ENCODE measurements at regions not wholly inside any gene's neighbourhood (a gene's known extent, or its start where the extent isn't known, plus 50 kb on each side); places are given as distances from the start of the nearest gene placed in this dataset.

DNA sequence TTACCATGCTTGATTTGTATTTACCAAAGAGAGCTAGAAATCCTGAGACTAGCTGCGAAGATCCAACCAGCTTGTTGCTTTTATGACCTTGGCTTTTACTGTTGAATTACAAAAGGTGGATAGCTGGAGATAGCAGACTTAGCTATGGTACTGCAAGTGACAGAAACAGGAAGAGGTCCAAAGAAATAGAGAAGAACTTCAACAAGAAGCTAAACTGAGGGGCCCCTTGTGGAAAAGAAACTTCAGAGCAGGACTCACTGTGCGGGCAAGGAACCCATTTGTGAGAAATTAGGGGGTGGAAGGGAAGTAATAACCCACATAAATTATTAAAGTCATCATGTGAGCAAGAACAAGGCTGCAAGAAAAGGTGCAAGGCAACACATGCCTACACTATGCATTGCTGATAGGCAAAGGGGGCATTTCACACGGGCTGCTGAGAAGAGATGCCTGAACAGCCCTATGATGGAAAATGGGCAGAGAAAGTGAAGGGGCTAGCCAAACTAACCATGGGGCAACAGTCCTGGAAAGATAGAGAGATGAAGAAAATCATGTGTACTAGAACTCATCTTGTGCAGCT, 116.6 kb upstream of the PRDX6 start:
- TF ChIP-seq POLR2AphosphoS5 (IDR thresholded peaks at IDR 0.05; ENCODE audit: low read depth, low read length): no peak
- TF ChIP-seq TAF1 (IDR thresholded peaks at IDR 0.05; ENCODE audit: borderline replicate concordance, low read depth, low read length): no peak
- TF ChIP-seq POLR2A (IDR thresholded peaks at IDR 0.05; ENCODE audit: low read depth, low read length): no peak

All from GM12892 (cell line).